ENCODE measurements at regions not wholly inside any gene's neighbourhood (a gene's known extent, or its start where the extent isn't known, plus 50 kb on each side); places are given as distances from the start of the nearest gene placed in this dataset.
"Not testable (repeated sequence)": the region's sequence is repeated elsewhere in the genome, so short reads cannot be mapped to it uniquely, and the experiment has no call there.

DNA sequence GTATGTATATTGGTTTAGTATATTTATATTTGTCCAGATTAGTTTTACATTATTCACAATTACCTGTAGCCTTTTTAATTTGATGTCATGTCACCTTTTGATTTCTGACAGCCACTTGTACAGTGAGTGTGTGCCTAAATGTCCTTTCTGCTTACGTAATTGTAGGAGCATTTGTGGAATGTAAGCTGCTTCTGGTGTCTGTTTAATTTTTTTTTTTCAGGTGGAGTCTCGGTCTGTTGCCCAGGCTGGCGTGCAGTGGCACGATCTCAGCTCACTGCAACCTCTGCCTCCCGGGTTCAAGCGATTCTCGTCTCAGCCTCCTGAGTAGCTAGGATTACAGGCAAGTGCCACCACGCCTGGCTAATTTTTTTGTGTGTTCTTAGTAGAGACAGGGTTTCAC is 91.2 kb upstream of the XAGE2 start:
- TF ChIP-seq, protein P1, sequence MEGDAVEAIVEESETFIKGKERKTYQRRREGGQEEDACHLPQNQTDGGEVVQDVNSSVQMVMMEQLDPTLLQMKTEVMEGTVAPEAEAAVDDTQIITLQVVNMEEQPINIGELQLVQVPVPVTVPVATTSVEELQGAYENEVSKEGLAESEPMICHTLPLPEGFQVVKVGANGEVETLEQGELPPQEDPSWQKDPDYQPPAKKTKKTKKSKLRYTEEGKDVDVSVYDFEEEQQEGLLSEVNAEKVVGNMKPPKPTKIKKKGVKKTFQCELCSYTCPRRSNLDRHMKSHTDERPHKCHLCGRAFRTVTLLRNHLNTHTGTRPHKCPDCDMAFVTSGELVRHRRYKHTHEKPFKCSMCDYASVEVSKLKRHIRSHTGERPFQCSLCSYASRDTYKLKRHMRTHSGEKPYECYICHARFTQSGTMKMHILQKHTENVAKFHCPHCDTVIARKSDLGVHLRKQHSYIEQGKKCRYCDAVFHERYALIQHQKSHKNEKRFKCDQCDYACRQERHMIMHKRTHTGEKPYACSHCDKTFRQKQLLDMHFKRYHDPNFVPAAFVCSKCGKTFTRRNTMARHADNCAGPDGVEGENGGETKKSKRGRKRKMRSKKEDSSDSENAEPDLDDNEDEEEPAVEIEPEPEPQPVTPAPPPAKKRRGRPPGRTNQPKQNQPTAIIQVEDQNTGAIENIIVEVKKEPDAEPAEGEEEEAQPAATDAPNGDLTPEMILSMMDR (IDR thresholded peaks at IDR 0.05; ENCODE audit: extremely low read depth, missing control alignments), result no peak
- DNase-seq (ENCODE audit: low spot score), result no peak

DNA sequence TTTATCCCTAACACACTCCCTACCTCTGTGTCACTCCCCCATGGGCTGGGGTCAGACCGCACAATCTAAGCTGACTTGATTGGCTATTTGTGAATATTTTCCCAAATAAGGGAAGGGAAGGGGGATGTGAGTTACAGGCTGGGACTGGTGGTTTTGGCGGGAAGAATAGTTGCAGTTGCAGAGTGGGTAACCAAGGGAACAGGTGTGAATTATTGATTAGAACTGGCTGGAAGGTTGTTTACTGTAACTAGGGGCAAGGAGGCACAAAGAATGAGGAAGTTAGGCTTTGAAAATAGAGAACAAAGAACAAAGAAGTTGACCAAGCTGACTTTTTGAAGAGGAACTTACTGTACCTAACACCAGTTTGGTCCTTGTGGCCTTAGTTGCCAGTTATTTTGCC is 88.0 kb upstream of the XAGE2 start:
- TF ChIP-seq, protein P1 (IDR thresholded peaks at IDR 0.05; ENCODE audit: extremely low read depth, missing control alignments), result no peak
- DNase-seq (ENCODE audit: low spot score), result no peak

DNA sequence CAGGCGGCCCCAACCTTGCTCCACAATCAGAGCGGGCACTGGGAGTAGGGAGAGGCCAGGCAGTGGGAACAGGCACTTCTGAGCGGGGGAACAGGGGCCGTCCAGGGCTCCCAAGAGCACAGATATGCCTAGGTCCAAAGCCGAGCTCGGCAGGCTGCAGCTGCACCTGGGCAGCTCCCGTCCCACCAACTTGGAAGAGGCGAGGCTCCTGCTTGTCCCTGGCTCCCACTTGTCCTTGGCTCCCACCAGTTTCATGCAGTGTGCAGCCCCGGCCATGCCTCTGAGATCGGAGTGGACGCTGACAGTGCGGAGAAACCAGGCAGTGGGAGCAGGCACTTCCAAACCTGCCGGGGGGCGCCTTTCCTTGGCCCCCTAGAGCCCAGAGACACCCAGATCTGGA is 84.0 kb upstream of the XAGE2 start:
- TF ChIP-seq, protein P1 (IDR thresholded peaks at IDR 0.05; ENCODE audit: extremely low read depth, missing control alignments), result no peak
- DNase-seq (ENCODE audit: low spot score), result no peak

DNA sequence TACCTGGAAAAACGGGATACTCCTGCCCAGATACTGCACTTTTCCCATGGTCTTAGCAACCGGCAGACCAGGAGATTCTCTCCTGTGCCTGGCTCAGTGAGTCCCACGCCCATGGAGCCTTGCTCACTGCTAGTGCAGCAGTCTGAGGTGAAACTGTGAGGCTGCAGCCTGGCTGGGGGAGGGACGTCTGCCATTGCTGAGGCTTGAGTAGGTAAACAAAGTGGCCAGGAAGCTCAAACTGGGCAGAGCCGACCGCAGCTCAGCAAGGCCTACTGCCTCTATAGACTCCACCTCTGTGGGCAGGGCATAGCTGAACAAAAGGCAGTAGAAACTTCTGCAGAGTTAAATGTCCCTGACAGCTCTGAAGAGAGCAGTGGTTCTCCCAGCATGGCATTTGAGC is 69.9 kb upstream of the XAGE2 start:
- DNase-seq (ENCODE audit: low spot score), result not testable (repeated sequence)

DNA sequence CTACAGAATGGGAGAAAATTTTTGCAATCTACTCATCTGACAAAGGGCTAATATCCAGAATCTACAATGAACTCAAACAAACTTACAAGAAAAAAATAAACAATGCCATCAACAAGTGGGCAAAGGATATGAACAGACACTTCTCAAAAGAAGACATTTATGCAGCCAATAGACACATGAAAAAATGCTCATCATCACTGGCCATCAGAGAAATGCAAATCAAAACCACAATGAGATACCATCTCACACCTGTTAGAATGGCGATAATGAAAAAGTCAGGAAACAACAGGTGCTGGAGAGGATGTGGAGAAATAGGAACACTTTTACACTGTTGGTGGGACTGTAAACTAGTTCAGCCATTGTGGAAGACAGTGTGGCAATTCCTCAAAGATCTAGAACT is 60.3 kb upstream of the XAGE2 start:
- DNase-seq (ENCODE audit: low spot score), result not testable (repeated sequence)

Data from GM20000 (cell line).